ENCODE measurements at regions not wholly inside any gene's neighbourhood (a gene's known extent, or its start where the extent isn't known, plus 50 kb on each side); places are given as distances from the start of the nearest gene placed in this dataset.
"Not testable (repeated sequence)": the region's sequence is repeated elsewhere in the genome, so short reads cannot be mapped to it uniquely, and the experiment has no call there.

DNA sequence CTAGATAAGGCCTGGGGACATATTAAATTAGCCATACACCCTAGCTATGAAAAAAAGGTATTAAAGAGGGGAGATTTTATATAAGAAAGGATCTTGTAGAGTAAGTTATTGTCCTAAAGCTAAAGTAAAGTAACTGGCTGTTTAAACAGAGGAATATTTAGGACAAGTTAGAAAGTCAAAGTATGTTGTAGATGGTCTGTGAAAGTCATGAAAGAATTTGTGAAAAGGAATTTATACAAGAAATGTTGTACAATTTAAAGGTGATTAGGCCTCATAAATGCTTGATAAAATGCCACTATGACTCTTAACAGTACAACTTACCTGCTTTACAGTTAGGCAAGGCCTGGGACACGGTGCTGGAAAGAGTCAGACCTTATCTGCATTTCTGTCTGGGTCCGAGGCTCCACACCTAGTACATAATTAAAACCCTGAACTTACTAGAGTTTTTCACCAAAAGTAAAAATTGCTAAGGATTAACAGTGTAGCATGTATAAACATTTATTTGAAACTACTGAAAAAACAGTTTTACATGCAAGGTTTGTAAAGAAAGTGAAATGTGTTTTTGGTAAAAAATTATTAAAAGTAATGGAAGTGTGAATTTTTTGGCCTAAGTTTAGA lies 445.3 kb upstream of the TOM1L1 start:
- Histone ChIP-seq H3K4me3 (no peak overlapping the region), H3K9me3 (peaks cover 4 to 15% of the 10 kb centered on the region in 2 donors), H3K27me3 (no peaks in the 10 kb centered on the region), H3K36me3 (no peaks in the 10 kb centered on the region), H3K4me1 (no peaks in the 10 kb centered on the region), H3K27ac (no peak overlapping the region)
- TF ChIP-seq, protein P1, sequence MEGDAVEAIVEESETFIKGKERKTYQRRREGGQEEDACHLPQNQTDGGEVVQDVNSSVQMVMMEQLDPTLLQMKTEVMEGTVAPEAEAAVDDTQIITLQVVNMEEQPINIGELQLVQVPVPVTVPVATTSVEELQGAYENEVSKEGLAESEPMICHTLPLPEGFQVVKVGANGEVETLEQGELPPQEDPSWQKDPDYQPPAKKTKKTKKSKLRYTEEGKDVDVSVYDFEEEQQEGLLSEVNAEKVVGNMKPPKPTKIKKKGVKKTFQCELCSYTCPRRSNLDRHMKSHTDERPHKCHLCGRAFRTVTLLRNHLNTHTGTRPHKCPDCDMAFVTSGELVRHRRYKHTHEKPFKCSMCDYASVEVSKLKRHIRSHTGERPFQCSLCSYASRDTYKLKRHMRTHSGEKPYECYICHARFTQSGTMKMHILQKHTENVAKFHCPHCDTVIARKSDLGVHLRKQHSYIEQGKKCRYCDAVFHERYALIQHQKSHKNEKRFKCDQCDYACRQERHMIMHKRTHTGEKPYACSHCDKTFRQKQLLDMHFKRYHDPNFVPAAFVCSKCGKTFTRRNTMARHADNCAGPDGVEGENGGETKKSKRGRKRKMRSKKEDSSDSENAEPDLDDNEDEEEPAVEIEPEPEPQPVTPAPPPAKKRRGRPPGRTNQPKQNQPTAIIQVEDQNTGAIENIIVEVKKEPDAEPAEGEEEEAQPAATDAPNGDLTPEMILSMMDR (IDR thresholded peaks at IDR 0.05): no peak
- DNase-seq (ENCODE audit: low spot score): no peak

GRCh38 chr17:54465443-54465842 lies 435.2 kb upstream of the TOM1L1 start:
- not testable (repeated sequence) for H3K27ac ChIP-seq; H3K9me3 ChIP-seq; H3K4me3 ChIP-seq; H3K4me1 ChIP-seq; H3K27me3 ChIP-seq; DNase-seq (ENCODE audit: low spot score); H3K36me3 ChIP-seq

DNA sequence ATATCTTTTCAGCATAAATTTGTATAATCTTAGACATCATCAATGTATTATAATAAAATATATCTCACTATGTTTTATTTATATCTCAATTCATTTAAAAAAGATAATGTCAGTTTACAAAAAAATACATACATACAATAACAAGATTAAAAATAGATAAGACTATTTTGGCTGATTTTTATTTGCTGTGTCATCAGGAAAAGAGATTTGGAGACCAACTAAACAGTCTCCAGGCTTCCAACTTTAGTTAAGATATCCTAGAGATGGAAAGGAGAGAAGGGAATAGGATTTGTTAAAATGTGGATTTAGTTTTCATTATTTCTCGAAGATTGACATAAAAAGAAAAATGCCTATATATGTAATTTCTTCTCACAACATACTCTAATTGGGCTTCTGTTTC lies 433.8 kb upstream of the TOM1L1 start:
- no peak overlapping the region for H3K27ac ChIP-seq
- no peaks in the 10 kb centered on the region for H3K9me3 ChIP-seq
- no peaks in the 10 kb centered on the region for H3K27me3 ChIP-seq
- TF ChIP-seq, protein P1 (IDR thresholded peaks at IDR 0.05): no peak
- H3K4me1 ChIP-seq: no peaks in the 10 kb centered on the region
- H3K4me3 ChIP-seq: no peak overlapping the region
- no peaks in the 10 kb centered on the region for H3K36me3 ChIP-seq
- no peak for DNase-seq (ENCODE audit: low spot score)

DNA sequence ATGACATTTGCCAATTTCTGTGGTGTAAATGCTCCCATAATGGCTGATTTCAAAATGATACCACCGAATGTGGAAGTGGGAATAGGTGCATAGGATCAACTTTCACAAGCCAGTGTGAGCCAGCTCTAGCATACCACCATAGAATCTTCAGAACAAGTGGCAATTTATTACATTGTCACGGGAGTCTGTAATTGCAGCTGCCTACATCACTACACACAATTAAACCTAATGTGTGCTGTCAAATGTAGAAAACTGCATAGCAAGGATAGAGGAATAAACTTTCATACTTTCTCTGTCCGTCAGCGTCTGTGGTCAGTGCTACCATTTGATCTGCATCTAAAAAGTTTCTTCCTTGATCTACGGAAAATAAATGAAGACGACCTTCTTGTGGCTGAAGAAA lies 417.8 kb upstream of the TOM1L1 start:
- no peaks in the 10 kb centered on the region for H3K9me3 ChIP-seq
- no peaks in the 10 kb centered on the region for H3K27me3 ChIP-seq
- TF ChIP-seq, protein P1 (IDR thresholded peaks at IDR 0.05): no peak
- no peak overlapping the region for H3K27ac ChIP-seq
- H3K36me3 ChIP-seq: no peaks in the 10 kb centered on the region
- DNase-seq (ENCODE audit: low spot score): no peak
- H3K4me1 ChIP-seq: no peaks in the 10 kb centered on the region
- H3K4me3 ChIP-seq: no peak overlapping the region

- Histone ChIP-seq H3K36me3 (no peaks in the 10 kb centered on the region), H3K4me3 (no peak overlapping the region), H3K9me3 (no peaks in the 10 kb centered on the region), H3K27ac (no peak overlapping the region), H3K27me3 (no peaks in the 10 kb centered on the region), H3K4me1 (no peaks in the 10 kb centered on the region)
- DNase-seq (ENCODE audit: low spot score): no peak
- TF ChIP-seq, protein P1 (IDR thresholded peaks at IDR 0.05): no peak
Observed at GRCh38 chr17:54493691-54494090, 407.0 kb upstream of the TOM1L1 start.

- TF ChIP-seq, protein P1 (IDR thresholded peaks at IDR 0.05): no peak
- Histone ChIP-seq H3K27me3 (no peaks in the 10 kb centered on the region), H3K36me3 (no peaks in the 10 kb centered on the region), H3K9me3 (no peaks in the 10 kb centered on the region), H3K4me3 (no peak overlapping the region), H3K27ac (no peak overlapping the region), H3K4me1 (no peaks in the 10 kb centered on the region)
- DNase-seq (ENCODE audit: low spot score): no peak
Observed at GRCh38 chr17:54494721-54495715, 405.6 kb upstream of the TOM1L1 start.
